GM19455 (cell line): ENCODE measurements at regions not wholly inside any gene's neighbourhood (a gene's known extent, or its start where the extent isn't known, plus 50 kb on each side); places are given as distances from the start of the nearest gene placed in this dataset.
"Not testable (repeated sequence)": the region's sequence is repeated elsewhere in the genome, so short reads cannot be mapped to it uniquely, and the experiment has no call there.

ENCODE experiments used
- ATAC-seq: cut with Tn5 transposase; IDR thresholded peaks from one replicate; pipeline ENCODE4 v1.9.1; 2021; ENCODE audit not compliant: unreplicated experiment

- no peak for ATAC-seq
Observed at GRCh38 chr3:109982201-109982600, 644.9 kb upstream of the DPPA4 start.

GRCh38 chr3:109984976-109985375 is 647.6 kb upstream of the DPPA4 start:
- ATAC-seq = no peak

- no peak for ATAC-seq
Observed at GRCh38 chr3:109985943-109986555, 648.7 kb upstream of the DPPA4 start.

- no peak for ATAC-seq
Observed at GRCh38 chr3:109994853-109995252, 657.5 kb upstream of the DPPA4 start.

GRCh38 chr3:109995377-109995776 is 658.0 kb upstream of the DPPA4 start:
- no peak for ATAC-seq

GRCh38 chr3:110001905-110002304 is 664.6 kb upstream of the DPPA4 start:
- not testable (repeated sequence) for ATAC-seq

GRCh38 chr3:110006913-110007312 is 669.6 kb upstream of the DPPA4 start:
- ATAC-seq = no peak

GRCh38 chr3:110015231-110015963 is 678.1 kb upstream of the DPPA4 start:
- ATAC-seq = no peak

- ATAC-seq = no peak
Observed at GRCh38 chr3:110016235-110016815, 679.0 kb upstream of the DPPA4 start.

- no peak for ATAC-seq
Observed at GRCh38 chr3:110017304-110017703, 680.0 kb upstream of the DPPA4 start.

- ATAC-seq = no peak
Observed at GRCh38 chr3:110021659-110022058, 684.3 kb upstream of the DPPA4 start.

- not testable (repeated sequence) for ATAC-seq
Observed at GRCh38 chr3:110023022-110023421, 685.7 kb upstream of the DPPA4 start.

- ATAC-seq = no peak
Observed at GRCh38 chr3:110026421-110026820, 689.1 kb upstream of the DPPA4 start.

- ATAC-seq = no peak
Observed at GRCh38 chr3:110027446-110028080, 690.2 kb upstream of the DPPA4 start.

GRCh38 chr3:110031975-110032374 is 694.6 kb upstream of the DPPA4 start:
- no peak for ATAC-seq

GRCh38 chr3:110059431-110059830 is 722.1 kb upstream of the DPPA4 start:
- no peak for ATAC-seq

GRCh38 chr3:110062716-110063115 is 725.4 kb upstream of the DPPA4 start:
- ATAC-seq = no peak

GRCh38 chr3:110063178-110063577 is 725.8 kb upstream of the DPPA4 start:
- ATAC-seq = no peak

- no peak for ATAC-seq
Observed at GRCh38 chr3:110066206-110066605, 728.9 kb upstream of the DPPA4 start.

- ATAC-seq = no peak
Observed at GRCh38 chr3:110067527-110067926, 730.2 kb upstream of the DPPA4 start.

- ATAC-seq = no peak
Observed at GRCh38 chr3:110069761-110070160, 732.4 kb upstream of the DPPA4 start.
